ENCODE measurements at regions not wholly inside any gene's neighbourhood (a gene's known extent, or its start where the extent isn't known, plus 50 kb on each side); places are given as distances from the start of the nearest gene placed in this dataset.

DNA sequence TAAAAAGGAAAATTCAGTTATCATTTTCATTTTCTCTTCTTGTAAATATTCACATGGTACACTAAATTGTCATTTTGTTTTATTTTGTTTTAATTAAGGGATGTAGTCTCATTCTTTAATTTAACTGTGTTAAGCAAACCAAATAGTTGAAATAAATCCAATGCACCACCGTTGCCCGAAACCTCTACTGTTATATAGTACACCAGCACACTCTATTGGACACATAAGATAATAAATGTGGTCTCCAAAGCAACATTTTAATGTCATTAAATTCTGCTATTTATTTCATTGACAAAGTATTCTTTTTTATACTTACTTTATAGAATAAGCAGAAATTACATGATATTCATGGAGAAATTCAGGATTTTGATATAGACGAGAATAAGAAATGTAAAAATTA lies 156.4 kb upstream of the FREM2 start:
- no peak for TF ChIP-seq POLR2A (IDR thresholded peaks at IDR 0.05; ENCODE audit: low read length)
- TF ChIP-seq GATA1 (IDR thresholded peaks at IDR 0.05; ENCODE audit: low read depth, low read length) = no peak
